ENCODE measurements at regions not wholly inside any gene's neighbourhood (a gene's known extent, or its start where the extent isn't known, plus 50 kb on each side); places are given as distances from the start of the nearest gene placed in this dataset.

DNA sequence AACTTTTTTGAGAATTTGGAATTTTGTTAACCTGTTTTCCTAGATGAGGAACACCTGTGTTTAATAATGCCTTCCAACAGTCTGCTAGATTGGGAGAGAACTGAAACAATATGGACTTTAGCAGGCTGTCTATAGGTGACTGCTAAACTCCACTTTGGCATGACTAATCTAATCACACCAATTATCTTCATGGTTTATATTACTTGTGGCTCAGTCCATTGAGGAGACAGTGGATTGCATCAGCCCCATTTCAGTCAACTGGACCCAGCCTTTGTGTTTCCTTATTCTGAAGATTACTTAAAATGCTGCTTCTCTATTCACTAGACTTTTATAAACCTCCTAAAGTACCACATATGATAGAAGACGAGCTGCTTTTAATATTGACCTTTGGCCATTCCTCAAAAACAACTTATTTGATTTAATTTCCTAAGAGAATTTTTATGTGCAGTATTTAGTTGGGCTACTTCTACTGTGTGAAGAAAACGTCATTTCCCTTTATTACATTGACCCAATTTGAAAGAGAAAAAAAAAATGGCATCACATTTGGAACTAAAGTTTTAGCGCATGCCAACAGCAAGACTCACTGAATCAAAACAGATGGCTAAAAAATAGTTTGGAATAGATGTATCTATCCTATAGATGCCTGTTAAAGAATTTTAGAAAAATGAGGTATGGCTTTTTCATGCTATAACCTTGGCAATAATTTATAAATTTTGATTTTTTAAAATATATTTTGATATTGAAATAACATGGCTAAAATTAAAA is 295.8 kb downstream of the NDFIP2 start:
- ChIA-PET CTCF (interaction anchor here (1.2 to 1.6 kb wide), 3 partner anchors 12 to 16 kb away, joined by 3 read pairs; no protein-coding TSS in a partner anchor), POLR2A (no interaction called here)
- no peak for DNase-seq (ENCODE audit: extremely low spot score)
- no peak for TF ChIP-seq CTCF (IDR thresholded peaks at IDR 0.05; ENCODE audit: control extremely low read depth, extremely low read depth, low read depth, missing control alignments)

GRCh38 chr13:79775830-79776229 is 294.9 kb downstream of the NDFIP2 start:
- ChIA-PET CTCF (interaction anchor here (1.3 to 1.6 kb wide), 3 partner anchors 9 to 17 kb away, joined by 3 to 4 read pairs (median 3); no protein-coding TSS in a partner anchor), POLR2A (no interaction called here)
- TF ChIP-seq CTCF (IDR thresholded peaks at IDR 0.05; ENCODE audit: control extremely low read depth, extremely low read depth, low read depth, missing control alignments) = peak; percentile 58
- peak; percentile 20 for DNase-seq (ENCODE audit: extremely low spot score)

GRCh38 chr13:79772811-79773210 is 291.9 kb downstream of the NDFIP2 start:
- ChIA-PET POLR2A (no interaction called here), CTCF (no interaction called here)
- DNase-seq (ENCODE audit: extremely low spot score) = no peak

GRCh38 chr13:79771493-79771892 is 290.5 kb downstream of the NDFIP2 start:
- POLR2A ChIA-PET = no interaction called here
- CTCF ChIA-PET = interaction anchor here (0.6 kb wide), 1 partner anchor 1197 kb away, joined by 3 read pairs; no protein-coding TSS in a partner anchor
- no peak for DNase-seq (ENCODE audit: extremely low spot score)
- no peak for TF ChIP-seq CTCF (IDR thresholded peaks at IDR 0.05; ENCODE audit: control extremely low read depth, extremely low read depth, low read depth, missing control alignments)

More at GRCh38 chr13:79772811-79773210, 291.9 kb downstream of the NDFIP2 start:
- TF ChIP-seq CTCF (IDR thresholded peaks at IDR 0.05; ENCODE audit: control extremely low read depth, extremely low read depth, low read depth, missing control alignments) = no peak

DNA sequence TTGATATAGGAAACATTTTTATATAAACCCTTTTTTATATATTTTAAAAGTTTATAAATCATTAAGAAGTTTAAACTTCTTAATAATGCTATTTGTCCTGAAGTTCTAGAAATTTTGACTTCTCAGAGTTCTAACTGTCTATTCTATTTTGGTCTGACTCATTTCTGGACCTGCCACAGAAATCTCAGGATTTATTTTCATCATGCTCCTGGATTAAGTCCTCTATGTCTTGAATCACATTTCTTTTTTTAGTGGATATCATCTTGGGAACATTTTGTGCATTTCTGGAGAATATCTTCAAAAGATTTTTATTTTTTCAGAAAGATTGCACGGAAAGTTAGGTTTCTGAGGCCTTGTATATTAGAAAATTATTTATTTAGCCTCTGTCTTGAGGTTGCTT is 289.1 kb downstream of the NDFIP2 start:
- TF ChIP-seq CTCF (IDR thresholded peaks at IDR 0.05; ENCODE audit: control extremely low read depth, extremely low read depth, low read depth, missing control alignments) = no peak
- no peak for DNase-seq (ENCODE audit: extremely low spot score)
- ChIA-PET CTCF (no interaction called here), POLR2A (no interaction called here)

DNA sequence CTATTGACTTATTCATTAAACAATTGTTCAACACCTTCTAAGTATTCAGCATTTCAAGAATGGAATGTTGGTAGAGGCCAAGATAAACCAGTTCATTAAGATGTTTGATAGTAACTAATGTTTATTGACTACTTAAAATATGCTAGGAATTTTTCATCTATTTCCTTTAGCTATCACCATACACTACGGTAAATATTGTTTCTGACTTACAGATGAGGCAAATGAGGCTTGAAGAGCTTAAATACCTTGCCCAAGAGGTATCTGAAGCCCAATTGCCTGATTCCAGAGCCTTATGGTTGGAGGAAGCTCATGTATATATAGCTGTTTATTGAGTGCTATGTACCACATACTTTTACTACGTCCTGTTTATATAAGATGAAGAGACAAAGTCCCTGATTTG is 286.2 kb downstream of the NDFIP2 start:
- ChIA-PET POLR2A (no interaction called here), CTCF (interaction anchor here (1.4 kb wide), 1 partner anchor 9 kb away, joined by 4 read pairs; no protein-coding TSS in a partner anchor)
- no peak for TF ChIP-seq CTCF (IDR thresholded peaks at IDR 0.05; ENCODE audit: control extremely low read depth, extremely low read depth, low read depth, missing control alignments)
- no peak for DNase-seq (ENCODE audit: extremely low spot score)
